ENCODE measurements at regions not wholly inside any gene's neighbourhood (a gene's known extent, or its start where the extent isn't known, plus 50 kb on each side); places are given as distances from the start of the nearest gene placed in this dataset.

- H3K4me2 ChIP-seq (ENCODE audit: low read length), result no peak overlapping the region
- no peaks in the 10 kb centered on the region for H3K9me3 ChIP-seq (ENCODE audit: low read length)
- H3K4me1 ChIP-seq (ENCODE audit: insufficient read depth, low read length), result no peaks in the 10 kb centered on the region
- H3K4me3 ChIP-seq (ENCODE audit: low read length), result no peak overlapping the region
- no peaks in the 10 kb centered on the region for H3K27me3 ChIP-seq (ENCODE audit: low read length)
- no peak overlapping the region for H3K9ac ChIP-seq (ENCODE audit: low read length)
- H4K20me1 ChIP-seq (ENCODE audit: low read length), result no peaks in the 10 kb centered on the region
- H3K27ac ChIP-seq (ENCODE audit: low read length), result no peak overlapping the region
- no peak overlapping the region for H2AFZ ChIP-seq (ENCODE audit: low read length)
- H3K36me3 ChIP-seq (ENCODE audit: low read depth, low read length), result no peaks in the 10 kb centered on the region
- CTCF ChIA-PET, result no interaction called here
- H3F3A ChIP-seq (ENCODE audit: low read length, unreplicated experiment), result no peaks in the 10 kb centered on the region
- intact Hi-C loops (cut with micrococcal nuclease), result no loop called here
- ATAC-seq (no peak), DNase-seq (no peak)
- POLR2A ChIA-PET (ENCODE audit: unreplicated experiment), result no interaction called here
- H3K79me2 ChIP-seq (ENCODE audit: low read length), result no peaks in the 10 kb centered on the region
- no peak for TF ChIP-seq EZH2 (IDR thresholded peaks at IDR 0.05; ENCODE audit: low read length, unreplicated experiment)
- TF ChIP-seq EZH2phosphoT487 (IDR thresholded peaks at IDR 0.05; ENCODE audit: borderline replicate concordance, low read length), result no peak
- TF ChIP-seq, protein P1, sequence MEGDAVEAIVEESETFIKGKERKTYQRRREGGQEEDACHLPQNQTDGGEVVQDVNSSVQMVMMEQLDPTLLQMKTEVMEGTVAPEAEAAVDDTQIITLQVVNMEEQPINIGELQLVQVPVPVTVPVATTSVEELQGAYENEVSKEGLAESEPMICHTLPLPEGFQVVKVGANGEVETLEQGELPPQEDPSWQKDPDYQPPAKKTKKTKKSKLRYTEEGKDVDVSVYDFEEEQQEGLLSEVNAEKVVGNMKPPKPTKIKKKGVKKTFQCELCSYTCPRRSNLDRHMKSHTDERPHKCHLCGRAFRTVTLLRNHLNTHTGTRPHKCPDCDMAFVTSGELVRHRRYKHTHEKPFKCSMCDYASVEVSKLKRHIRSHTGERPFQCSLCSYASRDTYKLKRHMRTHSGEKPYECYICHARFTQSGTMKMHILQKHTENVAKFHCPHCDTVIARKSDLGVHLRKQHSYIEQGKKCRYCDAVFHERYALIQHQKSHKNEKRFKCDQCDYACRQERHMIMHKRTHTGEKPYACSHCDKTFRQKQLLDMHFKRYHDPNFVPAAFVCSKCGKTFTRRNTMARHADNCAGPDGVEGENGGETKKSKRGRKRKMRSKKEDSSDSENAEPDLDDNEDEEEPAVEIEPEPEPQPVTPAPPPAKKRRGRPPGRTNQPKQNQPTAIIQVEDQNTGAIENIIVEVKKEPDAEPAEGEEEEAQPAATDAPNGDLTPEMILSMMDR (conservative IDR thresholded peaks at IDR 0.05; ENCODE audit: low read depth, low read length), result no peak
- no peaks in the 10 kb centered on the region for H3K9me2 ChIP-seq (replicated peaks; ENCODE audit: low read length)
- no TSS peak for BruUV-seq (replicated peaks)
Observed at GRCh38 chr13:104979281-104980030, 1556.0 kb downstream of the EFNB2 start.

- no peaks in the 10 kb centered on the region for H3K79me2 ChIP-seq (ENCODE audit: low read length)
- no peak overlapping the region for H3K4me3 ChIP-seq (ENCODE audit: low read length)
- H3K9me2 ChIP-seq (replicated peaks; ENCODE audit: low read length), result no peaks in the 10 kb centered on the region
- no peak overlapping the region for H3K27ac ChIP-seq (ENCODE audit: low read length)
- no peaks in the 10 kb centered on the region for H4K20me1 ChIP-seq (ENCODE audit: low read length)
- H3K9ac ChIP-seq (ENCODE audit: low read length), result no peak overlapping the region
- ATAC-seq, result no peak
- no peak overlapping the region for H2AFZ ChIP-seq (ENCODE audit: low read length)
- no TSS peak for BruUV-seq (replicated peaks)
- TF ChIP-seq, protein P1 (conservative IDR thresholded peaks at IDR 0.05; ENCODE audit: low read depth, low read length), result no peak
- no peak for TF ChIP-seq EZH2phosphoT487 (IDR thresholded peaks at IDR 0.05; ENCODE audit: borderline replicate concordance, low read length)
- no peak for TF ChIP-seq EZH2 (IDR thresholded peaks at IDR 0.05; ENCODE audit: low read length, unreplicated experiment)
- intact Hi-C loops (cut with micrococcal nuclease), result no loop called here
- ChIA-PET CTCF (no interaction called here), POLR2A (ENCODE audit: unreplicated experiment) (interaction anchor here (0.7 kb wide), 1 partner anchor 231 kb away, joined by 5 read pairs; no protein-coding TSS in a partner anchor)
- H3K27me3 ChIP-seq (ENCODE audit: low read length), result no peaks in the 10 kb centered on the region
- H3K9me3 ChIP-seq (ENCODE audit: low read length), result no peaks in the 10 kb centered on the region
- no peaks in the 10 kb centered on the region for H3F3A ChIP-seq (ENCODE audit: low read length, unreplicated experiment)
- DNase-seq, result no peak
- H3K36me3 ChIP-seq (ENCODE audit: low read depth, low read length), result no peaks in the 10 kb centered on the region
- no peak overlapping the region for H3K4me2 ChIP-seq (ENCODE audit: low read length)
- no peaks in the 10 kb centered on the region for H3K4me1 ChIP-seq (ENCODE audit: insufficient read depth, low read length)
Observed at GRCh38 chr13:104976986-104977385, 1558.5 kb downstream of the EFNB2 start.

DNA sequence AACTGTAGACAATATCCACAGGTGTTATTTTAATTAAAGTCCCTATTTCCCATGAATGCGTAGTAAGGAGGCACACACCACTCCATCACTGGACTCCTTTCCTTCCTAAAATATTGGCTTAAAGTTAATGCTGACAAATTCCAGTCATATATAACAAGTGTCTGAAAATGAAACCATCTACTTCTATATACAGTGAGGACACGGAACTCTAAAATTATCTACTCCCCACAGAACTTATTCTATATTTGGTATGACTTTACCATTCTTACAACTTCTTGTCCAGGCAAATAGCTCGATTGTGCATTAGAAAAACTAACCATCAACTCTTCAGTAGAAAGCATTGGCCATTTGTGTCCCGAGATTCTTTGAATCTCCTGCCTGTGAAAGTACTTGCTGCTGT, 1560.2 kb downstream of the EFNB2 start:
- intact Hi-C loops (cut with micrococcal nuclease), result no loop called here
- TF ChIP-seq EZH2 (IDR thresholded peaks at IDR 0.05; ENCODE audit: low read length, unreplicated experiment) (no peak), EZH2phosphoT487 (IDR thresholded peaks at IDR 0.05; ENCODE audit: borderline replicate concordance, low read length) (no peak)
- TF ChIP-seq, protein P1 (conservative IDR thresholded peaks at IDR 0.05; ENCODE audit: low read depth, low read length), result no peak
- H4K20me1 ChIP-seq (ENCODE audit: low read length), result no peaks in the 10 kb centered on the region
- H3K9me2 ChIP-seq (replicated peaks; ENCODE audit: low read length), result no peaks in the 10 kb centered on the region
- no peaks in the 10 kb centered on the region for H3K79me2 ChIP-seq (ENCODE audit: low read length)
- ChIA-PET CTCF (no interaction called here), POLR2A (ENCODE audit: unreplicated experiment) (no interaction called here)
- H2AFZ ChIP-seq (ENCODE audit: low read length), result no peak overlapping the region
- no peaks in the 10 kb centered on the region for H3F3A ChIP-seq (ENCODE audit: low read length, unreplicated experiment)
- no peaks in the 10 kb centered on the region for H3K4me1 ChIP-seq (ENCODE audit: insufficient read depth, low read length)
- no peak overlapping the region for H3K27ac ChIP-seq (ENCODE audit: low read length)
- H3K4me3 ChIP-seq (ENCODE audit: low read length), result no peak overlapping the region
- BruUV-seq (replicated peaks), result no TSS peak
- H3K36me3 ChIP-seq (ENCODE audit: low read depth, low read length), result no peaks in the 10 kb centered on the region
- no peak for ATAC-seq
- no peak overlapping the region for H3K9ac ChIP-seq (ENCODE audit: low read length)
- H3K27me3 ChIP-seq (ENCODE audit: low read length), result no peaks in the 10 kb centered on the region
- H3K9me3 ChIP-seq (ENCODE audit: low read length), result no peaks in the 10 kb centered on the region
- no peak overlapping the region for H3K4me2 ChIP-seq (ENCODE audit: low read length)
- no peak for DNase-seq
